ENCODE measurements at regions not wholly inside any gene's neighbourhood (a gene's known extent, or its start where the extent isn't known, plus 50 kb on each side); places are given as distances from the start of the nearest gene placed in this dataset.
A peak's percentile ranks its signal among the peaks of the same experiment; 100 is the strongest.

DNA sequence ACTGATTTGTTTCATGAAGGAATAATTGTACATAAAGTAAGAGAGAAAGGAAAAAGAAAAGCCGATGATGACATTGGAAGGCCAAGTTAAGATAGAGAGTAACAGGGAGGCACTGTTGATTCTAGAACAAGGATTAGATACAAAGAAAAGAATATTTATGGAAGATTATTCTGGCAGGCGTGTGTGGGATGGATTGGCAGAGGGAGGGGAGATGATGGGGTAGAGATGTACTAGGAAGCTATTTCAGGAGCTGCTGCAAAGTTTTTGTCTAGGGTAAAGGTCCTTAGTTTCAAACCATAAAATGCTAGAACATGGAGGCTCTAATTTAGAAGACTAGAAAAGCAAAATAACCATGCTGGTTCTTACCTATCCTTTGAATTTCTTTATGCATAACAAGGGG, 280.0 kb upstream of the LRRN1 start:
- no peaks in the 10 kb centered on the region for H3K9me3 ChIP-seq (ENCODE audit: severe bottlenecking)
- TF ChIP-seq, protein P1, sequence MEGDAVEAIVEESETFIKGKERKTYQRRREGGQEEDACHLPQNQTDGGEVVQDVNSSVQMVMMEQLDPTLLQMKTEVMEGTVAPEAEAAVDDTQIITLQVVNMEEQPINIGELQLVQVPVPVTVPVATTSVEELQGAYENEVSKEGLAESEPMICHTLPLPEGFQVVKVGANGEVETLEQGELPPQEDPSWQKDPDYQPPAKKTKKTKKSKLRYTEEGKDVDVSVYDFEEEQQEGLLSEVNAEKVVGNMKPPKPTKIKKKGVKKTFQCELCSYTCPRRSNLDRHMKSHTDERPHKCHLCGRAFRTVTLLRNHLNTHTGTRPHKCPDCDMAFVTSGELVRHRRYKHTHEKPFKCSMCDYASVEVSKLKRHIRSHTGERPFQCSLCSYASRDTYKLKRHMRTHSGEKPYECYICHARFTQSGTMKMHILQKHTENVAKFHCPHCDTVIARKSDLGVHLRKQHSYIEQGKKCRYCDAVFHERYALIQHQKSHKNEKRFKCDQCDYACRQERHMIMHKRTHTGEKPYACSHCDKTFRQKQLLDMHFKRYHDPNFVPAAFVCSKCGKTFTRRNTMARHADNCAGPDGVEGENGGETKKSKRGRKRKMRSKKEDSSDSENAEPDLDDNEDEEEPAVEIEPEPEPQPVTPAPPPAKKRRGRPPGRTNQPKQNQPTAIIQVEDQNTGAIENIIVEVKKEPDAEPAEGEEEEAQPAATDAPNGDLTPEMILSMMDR (IDR thresholded peaks at IDR 0.05; ENCODE audit: low read depth, low read length): no peak

DNA sequence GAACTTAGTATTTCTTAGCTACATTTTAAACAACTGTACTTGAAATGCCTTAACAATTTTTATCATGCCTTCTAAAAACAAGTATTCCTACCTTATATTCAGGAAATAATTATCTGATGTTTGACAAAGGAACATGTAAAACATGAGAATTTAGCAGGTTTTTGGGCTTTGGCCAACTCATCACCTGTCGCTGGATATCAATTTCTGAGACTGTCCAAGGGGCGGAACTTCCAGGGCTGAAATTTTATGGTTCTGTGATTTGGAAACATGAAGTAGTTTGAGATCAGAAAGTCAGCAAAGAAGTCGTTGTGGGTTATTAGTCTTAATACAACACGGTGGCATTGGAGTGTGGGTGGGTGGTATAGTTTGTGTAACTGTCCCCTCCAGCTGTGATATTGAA, 282.2 kb upstream of the LRRN1 start:
- H3K9me3 ChIP-seq (ENCODE audit: severe bottlenecking): no peaks in the 10 kb centered on the region
- no peaks in the 10 kb centered on the region for H3K27me3 ChIP-seq (ENCODE audit: insufficient read depth, low read depth, severe bottlenecking)
- no peak overlapping the region for H3K27ac ChIP-seq
- TF ChIP-seq, protein P1 (IDR thresholded peaks at IDR 0.05; ENCODE audit: low read depth, low read length): no peak
- H3K36me3 ChIP-seq: no peaks in the 10 kb centered on the region
- no peak overlapping the region for H3K4me3 ChIP-seq (ENCODE audit: low read depth, low read length)
- no peak for DNase-seq

More for the DNA sequence above, 280.0 kb upstream of the LRRN1 start:
- H3K27ac ChIP-seq: no peak overlapping the region
- no peak for DNase-seq
- no peak overlapping the region for H3K4me3 ChIP-seq (ENCODE audit: low read depth, low read length)
- no peaks in the 10 kb centered on the region for H3K27me3 ChIP-seq (ENCODE audit: insufficient read depth, low read depth, severe bottlenecking)
- H3K36me3 ChIP-seq: no peaks in the 10 kb centered on the region

DNA sequence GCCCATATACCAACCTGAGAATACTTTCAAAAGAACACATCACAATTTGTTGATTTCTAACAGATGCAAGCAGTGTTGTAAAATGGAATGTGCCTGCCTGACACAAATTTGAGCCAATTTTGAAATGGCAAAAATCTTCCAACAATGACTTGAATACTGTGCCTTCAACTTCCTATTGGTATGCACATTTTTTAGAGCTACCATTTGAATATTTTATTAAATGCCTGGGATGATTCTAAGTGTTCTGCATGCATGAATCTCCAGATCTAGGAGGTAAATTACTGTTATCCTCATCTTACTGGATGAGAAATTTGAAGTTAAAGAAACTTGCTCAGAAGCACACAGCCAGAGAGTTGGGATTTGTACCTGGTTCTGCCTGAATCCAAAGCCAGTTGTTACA, 282.8 kb upstream of the LRRN1 start:
- Histone ChIP-seq H3K9me3 (ENCODE audit: severe bottlenecking) (no peaks in the 10 kb centered on the region), H3K36me3 (no peaks in the 10 kb centered on the region), H3K27me3 (ENCODE audit: insufficient read depth, low read depth, severe bottlenecking) (no peaks in the 10 kb centered on the region), H3K27ac (no peak overlapping the region), H3K4me3 (ENCODE audit: low read depth, low read length) (no peak overlapping the region)
- TF ChIP-seq, protein P1 (IDR thresholded peaks at IDR 0.05; ENCODE audit: low read depth, low read length): no peak
- DNase-seq: no peak

DNA sequence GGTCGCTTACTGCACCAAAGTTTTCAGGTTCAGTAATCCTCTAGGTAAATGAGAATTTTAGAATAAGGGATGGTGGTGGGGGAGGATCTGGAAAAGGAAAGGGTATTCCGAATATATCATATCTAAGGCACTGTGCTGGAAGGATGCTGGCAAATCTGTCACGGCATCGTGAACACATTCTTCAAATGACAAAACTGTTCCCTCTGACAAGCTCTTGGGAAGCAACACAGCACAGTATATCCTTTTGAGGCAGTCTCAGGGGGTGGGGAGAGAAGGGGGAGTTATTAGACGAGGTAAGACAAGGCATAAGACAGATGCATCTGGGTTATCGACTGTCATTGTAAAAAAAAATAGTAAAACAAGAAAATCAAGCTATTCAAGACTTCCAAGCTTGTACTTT, 289.6 kb upstream of the LRRN1 start:
- no peak for DNase-seq
- H3K27me3 ChIP-seq (ENCODE audit: insufficient read depth, low read depth, severe bottlenecking): no peaks in the 10 kb centered on the region
- H3K27ac ChIP-seq: no peak overlapping the region
- H3K36me3 ChIP-seq: no peaks in the 10 kb centered on the region
- no peaks in the 10 kb centered on the region for H3K9me3 ChIP-seq (ENCODE audit: severe bottlenecking)
- H3K4me3 ChIP-seq (ENCODE audit: low read depth, low read length): no peak overlapping the region
- TF ChIP-seq, protein P1 (IDR thresholded peaks at IDR 0.05; ENCODE audit: low read depth, low read length): no peak

DNA sequence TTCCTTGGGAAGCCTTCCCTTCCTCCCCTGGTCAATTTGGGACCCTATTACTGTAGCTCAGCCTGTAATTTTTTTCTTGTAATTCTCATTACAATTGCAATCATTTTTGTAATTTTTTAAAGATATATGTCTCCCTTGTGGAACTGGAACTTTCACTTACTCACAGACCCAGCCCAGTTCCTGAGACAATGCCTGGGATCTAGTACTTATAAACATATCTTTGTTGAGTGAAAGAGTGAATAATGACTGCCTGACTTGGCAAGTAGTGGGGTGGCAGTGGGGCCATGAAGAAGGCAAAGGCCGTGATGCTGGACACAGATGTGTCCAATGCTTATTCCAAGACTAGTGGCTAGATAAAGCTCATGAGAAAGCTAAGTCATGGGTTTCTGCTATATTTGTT, 294.5 kb upstream of the LRRN1 start:
- Histone ChIP-seq H3K27me3 (ENCODE audit: insufficient read depth, low read depth, severe bottlenecking) (no peaks in the 10 kb centered on the region), H3K4me3 (ENCODE audit: low read depth, low read length) (no peak overlapping the region), H3K9me3 (ENCODE audit: severe bottlenecking) (no peaks in the 10 kb centered on the region), H3K27ac (no peak overlapping the region), H3K36me3 (no peaks in the 10 kb centered on the region)
- TF ChIP-seq, protein P1 (IDR thresholded peaks at IDR 0.05; ENCODE audit: low read depth, low read length): no peak
- no peak for DNase-seq

DNA sequence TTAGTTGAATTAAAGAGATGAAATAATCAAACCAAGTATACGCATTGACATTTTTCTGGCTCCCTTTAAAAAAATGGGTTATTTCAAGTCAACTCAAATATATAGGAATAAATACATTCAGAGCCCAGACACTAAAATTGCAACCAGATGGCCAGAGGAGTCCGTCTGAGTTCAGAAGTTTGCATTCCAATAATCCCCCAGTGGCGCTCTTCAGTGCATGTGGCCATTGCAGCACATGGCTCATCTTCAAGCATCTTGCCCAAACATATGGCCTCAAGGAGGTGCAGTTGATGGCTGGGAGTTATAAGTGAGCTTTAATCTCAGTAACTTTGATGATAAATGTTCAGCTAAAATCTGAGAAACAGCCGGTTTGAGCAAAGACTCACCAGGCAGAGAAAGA, 295.8 kb upstream of the LRRN1 start:
- H3K9me3 ChIP-seq (ENCODE audit: severe bottlenecking): no peaks in the 10 kb centered on the region
- peak; percentile 43 for DNase-seq
- H3K27ac ChIP-seq: no peak overlapping the region
- H3K36me3 ChIP-seq: no peaks in the 10 kb centered on the region
- H3K4me3 ChIP-seq (ENCODE audit: low read depth, low read length): no peak overlapping the region
- TF ChIP-seq, protein P1 (IDR thresholded peaks at IDR 0.05; ENCODE audit: low read depth, low read length): 0 out of 2 replicates have a peak, but pooled peaks have one; percentile 2
- no peaks in the 10 kb centered on the region for H3K27me3 ChIP-seq (ENCODE audit: insufficient read depth, low read depth, severe bottlenecking)
